Stimulated activated CD8-positive, alpha-beta memory T cell treated with anti-CD3 and anti-CD28 coated beads, Interleukin-7, amount 100 ng/mL, for 48 hours (primary cell): ENCODE measurements at regions not wholly inside any gene's neighbourhood (a gene's known extent, or its start where the extent isn't known, plus 50 kb on each side); places are given as distances from the start of the nearest gene placed in this dataset.
A peak's percentile ranks its signal among the peaks of the same experiment; 100 is the strongest.
"Not testable (repeated sequence)": the region's sequence is repeated elsewhere in the genome, so short reads cannot be mapped to it uniquely, and the experiment has no call there.

Experiments
- DNase-seq, 2 donors: peaks; one replicate each; pipeline ENCODE4 v3.0.0-alpha.2; 2020; ENCODE audit warnings: low read depth in 1 of 2; ENCODE audit errors: extremely low read depth in 1 of 2

- DNase-seq, result no peak
Observed at GRCh38 chr7:98727146-98727709, 110.1 kb downstream of the NPTX2 start.

- DNase-seq, result no peak
Observed at GRCh38 chr7:98728555-98728954, 111.5 kb downstream of the NPTX2 start.

- DNase-seq, result no peak
Observed at GRCh38 chr7:98729121-98729520, 112.0 kb downstream of the NPTX2 start.

GRCh38 chr7:98730326-98730725 is 113.2 kb downstream of the NPTX2 start:
- no peak for DNase-seq

- no peak for DNase-seq
Observed at GRCh38 chr7:98731651-98732050, 114.6 kb downstream of the NPTX2 start.

GRCh38 chr7:98733036-98733435 is 116.0 kb downstream of the NPTX2 start:
- DNase-seq, result peak; percentile 16 to 46

- DNase-seq, result no peak
Observed at GRCh38 chr7:98735801-98736200, 118.7 kb downstream of the NPTX2 start.

- DNase-seq, result not testable (repeated sequence)
Observed at GRCh38 chr7:98736461-98736860, 119.4 kb downstream of the NPTX2 start.

GRCh38 chr7:98737176-98737575 is 120.1 kb downstream of the NPTX2 start:
- DNase-seq, result no peak

- DNase-seq, result no peak
Observed at GRCh38 chr7:98740643-98741042, 123.6 kb downstream of the NPTX2 start.

- DNase-seq, result peak; percentile 45 to 60
Observed at GRCh38 chr7:98745722-98746318, 124.0 kb downstream of the TMEM130 start.

- DNase-seq, result no peak
Observed at GRCh38 chr7:98748090-98748489, 121.7 kb downstream of the TMEM130 start.

- no peak for DNase-seq
Observed at GRCh38 chr7:98753176-98753575, 116.6 kb downstream of the TMEM130 start.

GRCh38 chr7:98753989-98754479 is 115.8 kb downstream of the TMEM130 start:
- no peak for DNase-seq

- DNase-seq, result no peak
Observed at GRCh38 chr7:98755138-98755898, 114.5 kb downstream of the TMEM130 start.

- no peak for DNase-seq
Observed at GRCh38 chr7:98758157-98758556, 111.7 kb downstream of the TMEM130 start.

GRCh38 chr7:98760201-98760651 is 109.6 kb downstream of the TMEM130 start:
- no peak for DNase-seq

GRCh38 chr7:98761225-98761624 is 108.6 kb downstream of the TMEM130 start:
- DNase-seq, result no peak

GRCh38 chr7:98762620-98763019 is 107.2 kb downstream of the TMEM130 start:
- no peak for DNase-seq

GRCh38 chr7:98763441-98763840 is 106.4 kb downstream of the TMEM130 start:
- no peak for DNase-seq

GRCh38 chr7:98764946-98765345 is 104.9 kb downstream of the TMEM130 start:
- DNase-seq, result no peak

GRCh38 chr7:98770085-98770484 is 99.7 kb downstream of the TMEM130 start:
- DNase-seq, result not testable (repeated sequence)
